ENCODE measurements at regions not wholly inside any gene's neighbourhood (a gene's known extent, or its start where the extent isn't known, plus 50 kb on each side); places are given as distances from the start of the nearest gene placed in this dataset.
A peak's percentile ranks its signal among the peaks of the same experiment; 100 is the strongest.

DNA sequence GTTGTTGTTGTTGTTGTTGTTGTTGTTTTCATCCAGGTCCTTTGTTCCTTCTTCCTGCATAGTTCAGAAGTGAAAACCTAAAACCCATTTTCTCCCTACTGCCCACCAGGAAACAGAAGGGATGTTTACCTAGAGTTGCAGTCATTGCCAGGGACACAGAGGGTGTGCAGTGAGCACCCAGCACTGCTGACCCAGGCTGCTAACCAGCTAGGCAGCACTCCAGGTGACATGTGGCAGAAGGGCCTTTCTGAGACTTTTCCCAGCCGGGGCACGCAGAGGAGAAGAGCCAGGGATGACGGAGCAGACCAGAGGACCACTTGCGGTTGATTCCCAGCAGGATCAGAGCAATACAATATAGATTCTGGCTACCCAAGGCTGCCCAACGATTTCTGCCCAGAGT, 286.3 kb downstream of the BCL11A start:
- TF ChIP-seq SPI1 (IDR thresholded peaks at IDR 0.05; ENCODE audit: borderline replicate concordance, low read depth) (no peak), POLR2AphosphoS5 (IDR thresholded peaks at IDR 0.05; ENCODE audit: low read depth) (no peak), GABPA (IDR thresholded peaks at IDR 0.05; ENCODE audit: low read depth) (no peak)
- TF ChIP-seq, protein P1, sequence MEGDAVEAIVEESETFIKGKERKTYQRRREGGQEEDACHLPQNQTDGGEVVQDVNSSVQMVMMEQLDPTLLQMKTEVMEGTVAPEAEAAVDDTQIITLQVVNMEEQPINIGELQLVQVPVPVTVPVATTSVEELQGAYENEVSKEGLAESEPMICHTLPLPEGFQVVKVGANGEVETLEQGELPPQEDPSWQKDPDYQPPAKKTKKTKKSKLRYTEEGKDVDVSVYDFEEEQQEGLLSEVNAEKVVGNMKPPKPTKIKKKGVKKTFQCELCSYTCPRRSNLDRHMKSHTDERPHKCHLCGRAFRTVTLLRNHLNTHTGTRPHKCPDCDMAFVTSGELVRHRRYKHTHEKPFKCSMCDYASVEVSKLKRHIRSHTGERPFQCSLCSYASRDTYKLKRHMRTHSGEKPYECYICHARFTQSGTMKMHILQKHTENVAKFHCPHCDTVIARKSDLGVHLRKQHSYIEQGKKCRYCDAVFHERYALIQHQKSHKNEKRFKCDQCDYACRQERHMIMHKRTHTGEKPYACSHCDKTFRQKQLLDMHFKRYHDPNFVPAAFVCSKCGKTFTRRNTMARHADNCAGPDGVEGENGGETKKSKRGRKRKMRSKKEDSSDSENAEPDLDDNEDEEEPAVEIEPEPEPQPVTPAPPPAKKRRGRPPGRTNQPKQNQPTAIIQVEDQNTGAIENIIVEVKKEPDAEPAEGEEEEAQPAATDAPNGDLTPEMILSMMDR (IDR thresholded peaks at IDR 0.05; ENCODE audit: insufficient read depth, low read length), result no peak
- TF ChIP-seq, protein P2, sequence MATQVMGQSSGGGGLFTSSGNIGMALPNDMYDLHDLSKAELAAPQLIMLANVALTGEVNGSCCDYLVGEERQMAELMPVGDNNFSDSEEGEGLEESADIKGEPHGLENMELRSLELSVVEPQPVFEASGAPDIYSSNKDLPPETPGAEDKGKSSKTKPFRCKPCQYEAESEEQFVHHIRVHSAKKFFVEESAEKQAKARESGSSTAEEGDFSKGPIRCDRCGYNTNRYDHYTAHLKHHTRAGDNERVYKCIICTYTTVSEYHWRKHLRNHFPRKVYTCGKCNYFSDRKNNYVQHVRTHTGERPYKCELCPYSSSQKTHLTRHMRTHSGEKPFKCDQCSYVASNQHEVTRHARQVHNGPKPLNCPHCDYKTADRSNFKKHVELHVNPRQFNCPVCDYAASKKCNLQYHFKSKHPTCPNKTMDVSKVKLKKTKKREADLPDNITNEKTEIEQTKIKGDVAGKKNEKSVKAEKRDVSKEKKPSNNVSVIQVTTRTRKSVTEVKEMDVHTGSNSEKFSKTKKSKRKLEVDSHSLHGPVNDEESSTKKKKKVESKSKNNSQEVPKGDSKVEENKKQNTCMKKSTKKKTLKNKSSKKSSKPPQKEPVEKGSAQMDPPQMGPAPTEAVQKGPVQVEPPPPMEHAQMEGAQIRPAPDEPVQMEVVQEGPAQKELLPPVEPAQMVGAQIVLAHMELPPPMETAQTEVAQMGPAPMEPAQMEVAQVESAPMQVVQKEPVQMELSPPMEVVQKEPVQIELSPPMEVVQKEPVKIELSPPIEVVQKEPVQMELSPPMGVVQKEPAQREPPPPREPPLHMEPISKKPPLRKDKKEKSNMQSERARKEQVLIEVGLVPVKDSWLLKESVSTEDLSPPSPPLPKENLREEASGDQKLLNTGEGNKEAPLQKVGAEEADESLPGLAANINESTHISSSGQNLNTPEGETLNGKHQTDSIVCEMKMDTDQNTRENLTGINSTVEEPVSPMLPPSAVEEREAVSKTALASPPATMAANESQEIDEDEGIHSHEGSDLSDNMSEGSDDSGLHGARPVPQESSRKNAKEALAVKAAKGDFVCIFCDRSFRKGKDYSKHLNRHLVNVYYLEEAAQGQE (IDR thresholded peaks at IDR 0.05; ENCODE audit: insufficient replicate concordance, low read depth), result no peak
- DNase-seq (ENCODE audit: low read depth in 1 of 2, low spot score in 1 of 2), result no peak
- Histone ChIP-seq H3K27me3 (ENCODE audit: insufficient read depth, poor library complexity, severe bottlenecking) (no peaks in the 10 kb centered on the region), H3K27ac (replicated peaks) (no peak overlapping the region), H3K4me3 (replicated peaks; ENCODE audit: insufficient read depth, low read length) (no peak overlapping the region)

DNA sequence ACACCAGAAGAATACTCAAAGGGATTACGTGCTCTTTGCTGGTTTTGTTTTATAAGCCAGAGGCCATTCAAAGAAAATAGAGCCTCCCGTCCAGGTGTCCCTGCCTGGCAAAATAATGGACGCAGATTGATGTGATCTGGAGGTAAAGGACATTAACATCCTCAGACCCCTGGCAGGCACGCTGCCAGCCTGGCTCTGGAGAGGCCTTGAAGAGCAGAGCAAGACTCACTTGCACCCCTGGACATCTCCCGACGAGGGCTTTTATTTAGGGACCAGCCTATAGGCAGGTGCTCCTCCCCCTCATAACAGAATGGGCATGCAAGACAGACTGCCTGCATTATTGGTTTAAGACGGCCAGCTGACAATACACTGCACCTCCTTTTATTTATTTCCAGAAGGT, 291.3 kb downstream of the BCL11A start:
- no peak overlapping the region for H3K4me3 ChIP-seq (replicated peaks; ENCODE audit: insufficient read depth, low read length)
- no peaks in the 10 kb centered on the region for H3K27me3 ChIP-seq (ENCODE audit: insufficient read depth, poor library complexity, severe bottlenecking)
- no peak for TF ChIP-seq SPI1 (IDR thresholded peaks at IDR 0.05; ENCODE audit: borderline replicate concordance, low read depth)
- no peak for TF ChIP-seq GABPA (IDR thresholded peaks at IDR 0.05; ENCODE audit: low read depth)
- TF ChIP-seq, protein P1 (IDR thresholded peaks at IDR 0.05; ENCODE audit: insufficient read depth, low read length), result no peak
- no peak overlapping the region for H3K27ac ChIP-seq (replicated peaks)
- DNase-seq (ENCODE audit: low read depth in 1 of 2, low spot score in 1 of 2), result no peak

- H3K27ac ChIP-seq (replicated peaks), result no peak overlapping the region
- peak; percentile 50 to 52 for DNase-seq (ENCODE audit: low read depth in 1 of 2, low spot score in 1 of 2)
- no peak overlapping the region for H3K4me3 ChIP-seq (replicated peaks; ENCODE audit: insufficient read depth, low read length)
- TF ChIP-seq POLR2AphosphoS5 (IDR thresholded peaks at IDR 0.05; ENCODE audit: low read depth) (no peak), GABPA (IDR thresholded peaks at IDR 0.05; ENCODE audit: low read depth) (no peak), SPI1 (IDR thresholded peaks at IDR 0.05; ENCODE audit: borderline replicate concordance, low read depth) (no peak)
- TF ChIP-seq, protein P2 (IDR thresholded peaks at IDR 0.05; ENCODE audit: insufficient replicate concordance, low read depth), result no peak
- TF ChIP-seq, protein P1 (IDR thresholded peaks at IDR 0.05; ENCODE audit: insufficient read depth, low read length), result no peak
- H3K27me3 ChIP-seq (ENCODE audit: insufficient read depth, poor library complexity, severe bottlenecking), result no peaks in the 10 kb centered on the region
These were observed 292.7 kb downstream of the BCL11A start for GRCh38 chr2:60260639-60261296.

GRCh38 chr2:60259781-60260180, 293.7 kb downstream of the BCL11A start:
- Histone ChIP-seq H3K27ac (replicated peaks) (no peak overlapping the region), H3K27me3 (ENCODE audit: insufficient read depth, poor library complexity, severe bottlenecking) (no peaks in the 10 kb centered on the region), H3K4me3 (replicated peaks; ENCODE audit: insufficient read depth, low read length) (no peak overlapping the region)
- TF ChIP-seq, protein P2 (IDR thresholded peaks at IDR 0.05; ENCODE audit: insufficient replicate concordance, low read depth), result no peak
- TF ChIP-seq, protein P1 (IDR thresholded peaks at IDR 0.05; ENCODE audit: insufficient read depth, low read length), result no peak
- TF ChIP-seq POLR2AphosphoS5 (IDR thresholded peaks at IDR 0.05; ENCODE audit: low read depth) (no peak), SPI1 (IDR thresholded peaks at IDR 0.05; ENCODE audit: borderline replicate concordance, low read depth) (no peak), GABPA (IDR thresholded peaks at IDR 0.05; ENCODE audit: low read depth) (no peak)
- peak in 1 of 2 experiments; percentile 59 for DNase-seq (ENCODE audit: low read depth in 1 of 2, low spot score in 1 of 2)

Measured in HL-60 (cell line).